IPS-18c (cell line): ENCODE measurements at regions not wholly inside any gene's neighbourhood (a gene's known extent, or its start where the extent isn't known, plus 50 kb on each side); places are given as distances from the start of the nearest gene placed in this dataset.

Experiments
- H3K4me3 ChIP-seq: 2 replicates; pipeline ENCODE4 v1.7.0; 2013; ENCODE audit warnings: low read depth, mild to moderate bottlenecking, low read length, moderate library complexity; ENCODE audit not compliant: insufficient read depth
- H3K9me3 ChIP-seq: one replicate; pipeline ENCODE4 v1.6.1; 2013; ENCODE audit warnings: mild to moderate bottlenecking, low read length, moderate library complexity; ENCODE audit not compliant: control insufficient read depth, insufficient read depth

DNA sequence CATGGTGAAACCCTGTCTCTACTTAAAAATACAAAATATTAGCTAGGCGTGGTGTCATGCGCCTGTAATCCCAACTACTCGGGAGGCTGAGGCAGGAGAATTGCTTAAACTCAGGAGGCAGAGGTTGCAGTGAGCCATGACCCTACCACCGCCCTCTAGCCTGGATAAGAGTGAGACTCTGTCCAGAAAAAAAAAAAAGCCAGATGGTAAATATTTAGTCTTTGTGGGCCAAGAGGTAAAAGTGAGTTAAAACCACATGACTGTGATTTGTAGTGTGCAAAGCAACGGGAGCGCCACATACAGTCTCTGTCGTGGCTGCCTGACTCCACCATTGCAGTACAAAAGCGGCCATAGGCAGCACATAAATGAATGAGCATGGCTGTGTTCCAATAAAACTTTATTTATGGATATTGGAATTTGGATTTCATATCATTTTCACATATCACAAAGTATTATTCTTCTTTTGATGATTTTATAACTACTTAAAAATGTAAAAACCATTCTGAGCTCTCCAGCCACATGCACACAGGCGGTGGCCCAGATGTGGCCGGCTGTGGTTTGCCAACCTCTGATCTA lies 51.8 kb upstream of the CASZ1 start:
- H3K9me3 ChIP-seq, result no peaks in the 10 kb centered on the region
- no peak overlapping the region for H3K4me3 ChIP-seq

DNA sequence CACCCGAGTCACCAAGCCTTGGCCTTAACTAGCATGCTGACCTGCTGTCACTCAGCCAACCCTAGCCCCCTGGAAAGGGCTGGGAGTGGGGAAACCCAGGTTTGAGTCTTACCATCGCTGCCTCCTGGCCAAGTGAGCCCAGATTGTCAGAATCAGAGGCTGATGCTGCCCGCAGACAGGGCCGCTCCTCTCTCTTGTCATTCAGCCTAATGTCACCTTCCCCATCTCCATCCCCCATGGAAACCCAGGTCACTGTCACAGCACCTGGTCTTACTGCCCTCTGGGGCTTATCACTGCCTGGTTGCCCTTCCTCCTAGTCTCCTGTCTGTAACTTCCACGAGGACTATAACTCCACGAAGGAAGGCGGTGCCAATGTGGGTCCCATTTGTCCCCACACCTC lies 53.6 kb upstream of the CASZ1 start:
- H3K4me3 ChIP-seq, result no peak overlapping the region
- no peaks in the 10 kb centered on the region for H3K9me3 ChIP-seq

DNA sequence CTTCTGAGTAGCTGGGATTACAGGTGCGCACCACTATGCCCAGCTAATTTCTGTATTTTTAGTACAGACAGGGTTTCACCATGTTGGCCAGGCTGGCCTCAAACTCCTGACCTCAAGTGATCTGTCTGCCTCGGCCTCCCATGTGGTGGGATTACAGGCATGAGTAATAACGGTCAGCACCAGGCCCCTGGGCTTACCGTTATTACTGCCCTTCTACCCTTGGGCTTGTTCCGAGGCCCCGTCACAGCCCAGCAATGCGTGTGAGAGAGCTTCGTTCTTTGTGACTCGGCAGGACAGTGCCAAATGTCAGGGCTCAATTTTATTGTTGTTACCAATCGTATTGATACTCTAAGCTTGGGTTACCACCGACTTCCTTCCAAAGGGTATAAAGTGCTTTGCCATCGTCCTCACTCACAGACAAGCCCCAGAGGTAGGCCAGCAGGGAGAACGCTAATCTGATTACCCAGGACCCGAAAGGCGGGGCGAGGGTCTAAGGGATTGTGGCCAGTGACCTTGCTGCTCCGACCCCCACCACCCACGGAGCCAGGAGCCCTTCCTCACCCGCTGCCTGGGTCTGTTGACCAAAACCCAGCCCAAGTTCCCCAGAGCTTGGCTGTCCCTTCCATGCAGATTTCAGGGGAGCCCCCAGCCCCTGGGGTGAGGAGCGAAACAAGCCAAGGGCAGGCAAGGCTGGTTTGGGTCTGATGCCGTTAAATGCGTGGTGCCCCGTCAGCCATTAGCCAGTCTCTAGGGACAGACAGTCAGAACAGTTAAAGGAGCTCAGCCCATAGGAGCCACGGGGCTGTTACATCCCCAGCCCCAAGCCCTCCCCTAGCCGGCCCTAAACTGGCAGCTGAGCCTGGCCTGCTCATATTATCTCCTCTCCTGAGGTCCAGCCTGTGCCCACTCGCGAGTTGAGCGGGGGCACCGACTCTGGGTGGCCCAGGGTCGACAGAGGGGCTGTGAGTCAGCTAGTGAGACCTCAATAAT lies 54.9 kb upstream of the CASZ1 start:
- Histone ChIP-seq H3K4me3 (no peak overlapping the region), H3K9me3 (peaks cover 4% of the 10 kb centered on the region)

DNA sequence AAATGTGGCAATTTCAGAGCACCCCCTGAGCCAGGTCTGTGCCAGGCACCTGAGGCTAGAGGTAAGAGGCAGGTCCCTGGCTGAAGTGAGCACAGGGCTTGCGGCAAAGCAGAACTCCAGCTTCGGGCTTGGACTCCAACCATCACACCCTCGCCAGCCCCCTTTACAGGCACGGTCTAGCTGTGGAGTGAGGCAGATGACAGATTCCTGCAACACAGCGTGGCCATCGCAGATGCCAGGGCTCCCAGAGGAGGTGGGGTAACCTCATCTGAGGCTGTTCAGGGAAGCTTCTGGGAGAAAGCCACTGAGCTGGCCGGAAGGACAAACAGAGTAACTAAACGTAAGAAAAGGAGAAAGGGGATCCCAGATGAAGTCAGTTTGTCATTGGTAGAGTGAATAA lies 55.6 kb upstream of the CASZ1 start:
- no peak overlapping the region for H3K4me3 ChIP-seq
- peaks cover 4% of the 10 kb centered on the region for H3K9me3 ChIP-seq

DNA sequence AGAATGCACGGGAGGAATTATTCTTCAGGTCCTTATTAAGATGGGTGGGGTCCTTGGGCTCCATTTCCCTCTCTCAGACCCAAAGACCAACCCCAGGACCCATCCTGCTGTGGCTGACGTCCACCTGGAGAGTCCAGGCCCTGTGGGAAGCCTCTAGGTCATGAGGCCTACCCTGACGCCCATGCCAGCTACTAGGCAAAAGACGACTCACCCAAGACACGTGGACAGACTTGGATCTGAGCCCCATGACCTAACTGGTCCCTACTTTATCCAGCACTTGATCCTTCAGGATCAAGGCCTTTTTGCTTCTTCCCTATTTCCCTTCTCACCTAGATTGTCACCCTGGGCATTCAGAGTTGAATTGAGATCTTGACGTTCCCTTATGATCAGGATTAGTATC lies 56.0 kb upstream of the CASZ1 start:
- H3K9me3 ChIP-seq, result peaks cover 4% of the 10 kb centered on the region

DNA sequence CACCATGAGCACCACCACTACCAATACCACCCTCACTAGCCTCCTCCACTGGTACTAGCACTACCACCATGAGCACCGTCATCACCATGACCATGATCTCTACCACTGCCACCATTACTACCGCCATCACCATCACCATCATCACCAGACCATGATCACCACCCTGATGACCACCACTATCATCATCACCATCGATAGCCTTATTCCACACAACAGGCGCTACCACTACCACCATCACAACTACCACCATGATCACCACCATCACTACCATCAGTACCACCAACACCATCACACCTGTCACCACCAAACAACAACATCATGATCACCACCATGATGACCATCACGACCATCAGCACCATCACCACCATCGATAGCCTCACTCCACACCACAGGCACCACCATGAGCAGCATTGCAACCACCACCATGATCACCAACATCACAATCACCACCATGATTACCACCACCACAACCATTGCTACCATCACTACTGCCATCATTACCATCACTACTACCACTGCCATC lies 56.6 kb upstream of the CASZ1 start:
- Histone ChIP-seq H3K9me3 (peaks cover 4% of the 10 kb centered on the region), H3K4me3 (no peak overlapping the region)

More for the DNA sequence above, 56.0 kb upstream of the CASZ1 start:
- H3K4me3 ChIP-seq, result no peak overlapping the region

DNA sequence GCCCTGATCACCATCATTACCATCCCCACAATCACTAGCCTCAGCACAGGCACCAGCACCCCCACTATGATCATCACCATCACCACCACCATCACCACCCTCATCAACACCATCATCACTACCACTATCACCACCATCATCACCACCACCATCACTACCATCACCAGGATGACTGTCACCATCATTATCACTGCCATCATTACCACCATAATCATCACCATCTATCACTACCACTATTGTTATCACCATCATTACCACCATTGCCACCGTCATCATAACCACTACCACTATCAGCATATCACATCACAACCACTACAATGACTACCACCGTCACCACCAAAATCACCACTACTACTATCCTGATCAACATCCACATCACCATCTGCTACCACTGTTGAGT lies 57.3 kb upstream of the CASZ1 start:
- no peak overlapping the region for H3K4me3 ChIP-seq
- peaks cover 4% of the 10 kb centered on the region for H3K9me3 ChIP-seq

DNA sequence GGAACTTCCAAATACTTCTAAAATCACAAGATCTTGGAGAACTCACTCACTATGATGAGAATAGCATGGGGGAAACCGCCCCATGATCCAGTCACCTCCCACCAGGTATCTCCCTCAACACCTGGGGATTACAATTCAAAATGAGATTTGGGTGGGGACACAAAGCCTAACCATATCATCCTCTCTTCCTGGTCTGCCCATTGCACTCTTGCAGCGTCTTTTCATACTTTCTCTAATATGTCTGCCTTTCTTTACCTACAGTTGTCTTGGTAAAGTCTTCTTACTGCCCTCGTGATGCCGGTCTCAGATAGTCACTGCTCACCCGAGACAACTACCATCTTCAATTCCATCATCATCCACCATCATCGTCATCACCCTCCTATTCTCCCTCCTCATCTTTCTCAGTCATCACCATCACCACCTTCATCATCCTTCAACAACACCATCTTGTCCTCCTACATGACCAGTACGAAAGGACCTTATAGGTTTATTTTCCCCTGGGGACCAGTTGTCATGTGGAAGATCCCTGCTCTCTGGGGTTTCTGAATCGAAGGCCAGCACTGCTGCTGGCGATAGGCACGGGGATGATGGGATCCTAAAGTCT lies 58.5 kb upstream of the CASZ1 start:
- Histone ChIP-seq H3K4me3 (no peak overlapping the region), H3K9me3 (peaks cover 4% of the 10 kb centered on the region)

DNA sequence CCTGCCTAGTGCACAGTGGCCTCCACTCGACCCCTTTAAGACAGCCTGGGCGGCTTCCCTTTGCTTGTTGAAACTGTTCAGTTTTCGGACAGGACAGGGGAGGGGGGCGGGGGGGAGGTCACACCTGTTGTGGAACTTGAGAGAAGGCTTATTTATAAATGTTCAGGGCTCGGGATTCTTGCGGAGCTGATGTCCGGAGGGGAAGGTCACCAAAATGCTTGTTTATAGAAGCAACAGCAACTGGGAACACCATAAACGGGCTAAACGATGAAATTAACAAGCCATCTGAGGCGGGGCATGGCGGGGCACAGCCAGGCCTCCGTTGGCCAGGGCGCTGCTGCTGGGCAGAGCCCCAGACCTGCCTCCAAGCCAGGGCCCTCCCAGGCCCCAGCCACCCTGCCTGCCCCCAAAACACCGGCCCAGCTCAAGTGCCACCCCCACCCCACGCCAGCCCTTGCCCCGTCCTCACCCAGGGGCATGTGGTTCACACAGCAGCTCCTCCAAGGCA lies 59.8 kb upstream of the CASZ1 start:
- Histone ChIP-seq H3K4me3 (no peak overlapping the region), H3K9me3 (peaks cover 4% of the 10 kb centered on the region)

DNA sequence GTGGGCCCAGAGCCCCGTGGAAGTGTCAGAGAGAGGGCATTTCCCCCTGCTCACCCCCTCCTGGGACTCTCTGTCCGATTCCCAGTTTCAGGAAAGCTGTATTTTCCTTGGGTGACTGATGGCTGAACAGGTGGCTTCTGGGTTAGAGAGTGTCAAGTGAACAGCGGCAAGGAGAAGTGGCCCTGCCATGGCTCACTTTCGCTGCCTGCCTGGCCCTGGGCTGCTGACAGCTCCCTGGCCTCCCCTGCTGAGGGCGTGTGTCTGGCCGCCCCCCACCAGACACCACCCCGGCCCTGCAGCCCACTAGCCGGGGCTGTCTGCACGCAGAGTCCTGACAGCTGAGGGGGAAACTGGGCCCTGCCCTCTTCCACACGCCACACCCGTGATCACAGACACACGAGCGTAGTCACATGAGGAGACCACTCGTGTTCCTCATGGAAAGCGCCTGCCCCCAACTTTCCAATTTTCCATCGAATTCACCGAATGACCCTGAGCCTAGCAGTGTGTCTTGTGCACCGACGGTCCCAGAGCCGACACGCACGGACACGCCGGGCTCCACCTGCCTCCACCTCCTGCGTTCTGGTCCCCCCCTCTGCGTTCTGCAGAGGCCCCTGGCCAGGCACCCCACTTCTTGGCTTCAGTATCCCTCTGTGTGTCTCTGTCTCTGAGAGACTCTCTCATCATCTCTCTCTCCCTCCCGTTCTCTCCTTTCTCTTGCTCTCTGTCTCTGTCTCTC lies 60.6 kb upstream of the CASZ1 start:
- Histone ChIP-seq H3K4me3 (no peak overlapping the region), H3K9me3 (peaks cover 4% of the 10 kb centered on the region)

DNA sequence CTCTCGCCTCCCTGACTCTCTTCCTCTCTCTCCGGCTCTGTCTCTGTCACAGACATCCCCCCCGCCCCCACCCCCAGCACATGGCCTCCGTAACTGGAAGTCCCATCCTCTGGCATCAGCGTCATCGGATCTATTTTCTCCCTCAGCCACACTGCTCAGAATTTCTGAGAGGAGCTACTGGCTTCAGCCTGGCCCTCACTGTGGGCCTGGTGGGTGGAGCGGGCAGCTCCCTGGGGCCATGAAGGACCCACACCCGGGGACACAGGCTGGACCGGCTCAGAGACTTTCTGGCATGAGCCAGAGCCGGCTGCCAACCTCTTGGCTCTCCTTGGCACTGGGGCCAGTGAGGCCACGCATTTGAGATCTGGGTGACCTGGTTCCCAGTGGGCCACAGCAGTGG lies 61.2 kb upstream of the CASZ1 start:
- Histone ChIP-seq H3K9me3 (peaks cover 4% of the 10 kb centered on the region), H3K4me3 (no peak overlapping the region)

DNA sequence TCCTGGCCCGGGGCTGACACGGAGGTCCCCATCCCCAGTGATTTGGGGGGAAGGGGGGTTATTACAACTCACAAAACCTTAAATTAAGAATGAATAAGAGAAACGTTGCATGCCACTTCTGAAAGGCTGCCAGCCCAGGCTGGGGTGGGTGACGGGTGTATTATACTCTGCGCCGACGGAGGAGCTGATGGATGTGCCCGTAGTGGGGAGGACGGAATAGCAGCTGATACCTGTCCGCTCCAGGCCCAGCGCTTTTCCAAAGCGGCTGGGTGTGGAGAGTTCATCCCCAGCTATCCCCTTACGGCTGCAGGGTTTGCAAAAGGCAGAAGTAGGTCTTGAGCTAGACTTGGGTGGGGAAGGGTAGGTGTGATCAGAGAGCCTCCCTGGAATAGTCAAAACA lies 63.8 kb upstream of the CASZ1 start:
- Histone ChIP-seq H3K9me3 (peaks cover 2% of the 10 kb centered on the region), H3K4me3 (no peak overlapping the region)

DNA sequence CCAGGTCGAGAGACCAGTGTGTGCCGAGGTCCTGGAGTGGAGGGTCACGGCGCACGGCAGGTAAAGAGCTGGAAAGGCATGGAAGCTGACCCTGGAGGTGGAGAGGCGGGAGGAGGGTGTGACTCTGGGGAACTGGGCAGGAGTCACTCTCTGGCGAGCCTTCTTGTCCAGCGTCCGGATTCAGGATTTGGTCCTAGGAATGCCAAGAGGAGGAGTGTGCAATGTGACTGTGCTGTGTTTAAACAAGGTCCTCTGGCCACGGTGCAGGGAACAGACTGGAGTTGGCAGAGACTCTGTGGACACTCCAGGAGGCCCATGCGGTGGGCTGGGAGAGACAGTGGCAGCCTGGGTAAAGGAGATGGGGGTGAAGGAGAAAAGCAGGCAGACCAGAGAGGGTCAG lies 64.2 kb upstream of the CASZ1 start:
- Histone ChIP-seq H3K9me3 (no peaks in the 10 kb centered on the region), H3K4me3 (no peak overlapping the region)

DNA sequence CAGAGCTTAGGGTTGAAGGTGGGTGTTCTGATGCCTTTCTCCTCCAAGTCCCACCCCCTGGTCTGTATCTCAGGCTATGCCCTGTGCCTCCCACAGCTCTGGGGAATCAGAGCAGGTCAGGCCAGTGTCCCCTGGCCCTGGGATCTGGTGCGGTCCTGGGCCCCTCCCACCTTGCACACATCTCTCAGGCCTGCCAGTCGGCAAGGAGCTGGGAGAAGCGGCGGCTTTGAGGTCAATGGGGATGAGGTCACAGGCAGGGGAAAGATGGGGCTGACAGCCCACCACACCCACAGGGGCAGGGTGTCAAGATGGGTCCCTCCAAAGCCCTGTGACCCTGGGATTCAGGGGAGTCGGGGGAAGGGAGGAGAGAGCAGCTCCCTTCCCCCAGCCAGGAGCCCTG lies 65.4 kb upstream of the CASZ1 start:
- Histone ChIP-seq H3K9me3 (no peaks in the 10 kb centered on the region), H3K4me3 (no peak overlapping the region)

DNA sequence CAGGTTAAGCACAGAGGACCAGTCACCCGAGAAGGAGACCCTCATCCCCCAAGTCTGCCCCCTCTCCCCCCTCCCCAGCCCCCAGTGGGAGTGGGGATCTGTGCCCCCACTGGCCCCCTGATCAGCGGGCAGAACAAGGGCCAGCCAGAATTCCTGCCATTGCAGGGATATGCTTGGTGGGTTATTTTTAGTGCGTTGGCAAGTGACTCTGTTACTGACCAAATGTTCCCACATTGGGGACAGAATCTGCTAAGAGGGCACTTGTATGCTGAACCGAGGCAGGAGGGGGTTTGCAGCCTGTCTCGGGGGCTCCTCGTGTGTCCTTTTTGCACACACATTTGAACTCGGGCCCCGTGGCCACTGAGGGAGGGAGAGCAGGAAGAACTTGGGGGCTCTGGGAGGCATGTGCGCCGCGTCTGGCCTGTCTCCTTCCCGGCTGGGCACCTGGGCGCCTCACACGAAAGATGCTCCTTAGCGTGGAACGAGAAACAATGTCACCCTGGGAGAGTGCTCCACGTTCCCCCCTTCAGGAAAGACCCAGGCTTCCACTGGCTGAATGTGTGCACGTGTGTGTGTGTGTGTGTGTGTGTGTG lies 66.4 kb upstream of the CASZ1 start:
- H3K4me3 ChIP-seq, result no peak overlapping the region
- no peaks in the 10 kb centered on the region for H3K9me3 ChIP-seq

DNA sequence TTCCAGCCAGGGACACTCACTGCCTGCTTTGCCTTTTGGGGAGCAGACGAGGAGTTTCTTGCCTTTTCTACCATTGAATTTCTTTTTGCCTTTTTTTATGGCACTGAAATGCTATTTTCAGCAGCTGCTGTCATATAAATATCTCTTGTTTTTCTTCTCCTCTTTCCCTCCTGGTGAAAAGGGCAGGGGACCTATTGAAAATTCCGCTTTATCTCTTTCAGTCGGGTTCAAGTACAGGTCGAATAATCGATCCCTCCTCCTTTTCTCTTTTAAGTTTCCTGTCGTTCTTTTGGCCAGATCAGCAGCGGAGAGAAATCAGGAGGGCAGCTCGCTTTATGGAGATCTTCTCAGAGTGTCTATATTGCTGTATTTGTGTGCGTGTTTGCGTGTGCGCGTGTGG lies 67.4 kb upstream of the CASZ1 start:
- no peak overlapping the region for H3K4me3 ChIP-seq
- H3K9me3 ChIP-seq, result no peaks in the 10 kb centered on the region

DNA sequence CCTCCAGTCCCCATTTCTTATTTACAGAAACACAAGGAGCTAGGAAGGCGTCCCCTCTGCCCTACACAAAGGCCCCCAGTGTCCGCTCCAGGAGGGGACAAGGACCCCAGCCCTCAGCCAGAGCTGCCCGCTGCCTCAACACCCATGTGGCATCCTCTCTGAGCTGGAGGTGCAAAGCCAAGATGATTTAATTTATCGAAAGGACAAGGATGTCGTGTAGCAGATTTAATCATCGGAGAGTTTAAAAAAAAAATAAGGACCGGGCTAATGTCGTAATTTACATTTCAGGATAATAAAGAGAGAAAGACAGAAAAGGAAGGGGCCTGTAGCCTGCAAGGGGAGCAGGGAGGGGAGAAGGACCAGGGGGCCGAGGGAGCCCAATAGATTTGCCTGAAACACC lies 68.3 kb upstream of the CASZ1 start:
- H3K9me3 ChIP-seq, result no peaks in the 10 kb centered on the region

More for the DNA sequence above, 68.3 kb upstream of the CASZ1 start:
- H3K4me3 ChIP-seq, result no peak overlapping the region
